Endometrium (tissue), 2 donors: ENCODE measurements at regions not wholly inside any gene's neighbourhood (a gene's known extent, or its start where the extent isn't known, plus 50 kb on each side); places are given as distances from the start of the nearest gene placed in this dataset.

ENCODE experiments used
- FAIRE-seq: peaks from 2 replicates; lab custom pipeline; 2012; peaks lifted over from hg19 to GRCh38; lab: Jason Lieb, UNC
- donor health status: control.
- donor health status: control.

DNA sequence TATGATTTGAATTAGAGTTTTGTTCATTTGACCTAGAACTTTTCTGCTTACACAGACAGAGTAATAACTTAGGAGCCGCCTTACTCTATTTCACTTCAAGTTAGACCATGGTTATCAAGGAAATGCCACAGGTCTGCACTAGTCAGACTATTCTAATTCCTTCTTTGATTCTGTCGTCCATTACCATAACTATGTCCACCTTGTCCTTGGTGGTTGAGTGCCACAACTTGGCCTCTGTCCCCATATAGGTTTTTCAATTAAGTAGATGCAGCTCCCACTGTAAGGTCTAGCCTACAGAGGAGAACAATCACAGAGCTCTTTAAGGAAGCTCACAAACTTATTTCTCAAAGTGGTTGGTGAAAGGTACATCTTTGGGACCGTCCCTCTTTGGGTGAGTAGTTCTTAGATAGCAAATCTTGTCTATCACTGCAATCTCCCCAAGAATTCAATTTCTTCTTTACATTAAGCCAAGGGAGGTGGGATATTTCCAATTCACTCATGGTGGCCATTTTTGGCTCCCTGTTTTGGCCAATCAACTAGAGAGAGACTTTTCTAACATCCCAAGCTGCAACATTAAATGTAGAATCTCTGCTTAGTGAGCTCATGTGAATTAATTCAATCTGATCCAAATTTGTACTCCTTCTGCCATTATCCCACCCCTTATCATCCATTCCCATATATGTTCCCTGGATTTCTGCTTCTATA lies 434.6 kb downstream of the ADAMTS20 start:
- no peak for FAIRE-seq

GRCh38 chr12:43115441-43116160 lies 436.4 kb downstream of the ADAMTS20 start:
- no peak for FAIRE-seq

GRCh38 chr12:43114316-43114715 lies 437.7 kb downstream of the ADAMTS20 start:
- FAIRE-seq = no peak

- no peak for FAIRE-seq
Observed at GRCh38 chr12:43113616-43114015, 438.4 kb downstream of the ADAMTS20 start.

- FAIRE-seq = peak; percentile 53
Observed at GRCh38 chr12:43113135-43113534, 438.9 kb downstream of the ADAMTS20 start.

GRCh38 chr12:43112101-43112920 lies 439.7 kb downstream of the ADAMTS20 start:
- FAIRE-seq = no peak

- no peak for FAIRE-seq
Observed at GRCh38 chr12:43111608-43112007, 440.4 kb downstream of the ADAMTS20 start.

GRCh38 chr12:43109631-43110345 lies 442.2 kb downstream of the ADAMTS20 start:
- no peak for FAIRE-seq

GRCh38 chr12:43108656-43109055 lies 443.3 kb downstream of the ADAMTS20 start:
- no peak for FAIRE-seq

- peak; percentile 88 for FAIRE-seq
Observed at GRCh38 chr12:43107026-43107775, 444.8 kb downstream of the ADAMTS20 start.

- no peak for FAIRE-seq
Observed at GRCh38 chr12:43106355-43106754, 445.6 kb downstream of the ADAMTS20 start.

- no peak for FAIRE-seq
Observed at GRCh38 chr12:43105426-43105981, 446.5 kb downstream of the ADAMTS20 start.

DNA sequence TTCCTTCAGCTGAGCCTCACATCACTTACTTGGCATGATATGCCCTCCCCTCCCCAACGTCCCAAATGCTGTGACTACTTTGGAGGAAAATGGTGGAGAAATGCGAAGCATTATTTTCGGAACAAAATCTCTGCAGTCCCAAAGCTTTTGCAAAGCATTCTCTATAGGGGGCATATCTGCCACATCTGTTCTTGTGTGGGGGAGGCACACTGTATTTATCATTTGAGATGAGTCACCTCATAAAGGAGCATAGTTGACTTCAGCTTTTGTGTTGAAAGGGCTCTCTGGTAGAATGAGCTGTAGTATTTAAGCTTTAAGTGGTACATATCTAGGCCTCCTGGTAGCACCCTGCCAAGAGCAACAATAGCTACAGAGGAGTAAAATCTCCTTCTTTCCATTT lies 447.5 kb downstream of the ADAMTS20 start:
- no peak for FAIRE-seq

DNA sequence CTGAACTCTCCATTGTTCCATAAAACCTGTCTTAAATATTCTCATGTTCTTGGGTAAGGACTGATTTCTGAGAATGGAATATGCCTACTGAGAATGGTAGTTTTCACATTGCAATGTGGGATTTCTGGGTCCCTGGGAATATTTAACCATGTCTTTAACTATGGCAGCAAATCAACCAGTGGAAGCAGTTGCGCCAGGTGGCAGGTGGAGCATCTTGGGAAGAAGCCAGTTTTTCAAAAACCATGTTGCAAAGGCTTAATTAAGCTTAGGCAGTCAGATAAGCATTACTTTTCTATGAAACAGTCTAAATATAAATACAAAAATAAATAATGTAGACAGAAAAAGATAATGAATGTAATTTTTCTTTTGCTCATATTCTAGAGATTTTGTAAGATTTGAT lies 448.1 kb downstream of the ADAMTS20 start:
- FAIRE-seq = no peak

- no peak for FAIRE-seq
Observed at GRCh38 chr12:43102546-43103264, 449.3 kb downstream of the ADAMTS20 start.

- no peak for FAIRE-seq
Observed at GRCh38 chr12:43100231-43100630, 451.8 kb downstream of the ADAMTS20 start.

GRCh38 chr12:43099691-43100163 lies 452.3 kb downstream of the ADAMTS20 start:
- FAIRE-seq = no peak

GRCh38 chr12:43098766-43099550 lies 453.0 kb downstream of the ADAMTS20 start:
- FAIRE-seq = no peak

DNA sequence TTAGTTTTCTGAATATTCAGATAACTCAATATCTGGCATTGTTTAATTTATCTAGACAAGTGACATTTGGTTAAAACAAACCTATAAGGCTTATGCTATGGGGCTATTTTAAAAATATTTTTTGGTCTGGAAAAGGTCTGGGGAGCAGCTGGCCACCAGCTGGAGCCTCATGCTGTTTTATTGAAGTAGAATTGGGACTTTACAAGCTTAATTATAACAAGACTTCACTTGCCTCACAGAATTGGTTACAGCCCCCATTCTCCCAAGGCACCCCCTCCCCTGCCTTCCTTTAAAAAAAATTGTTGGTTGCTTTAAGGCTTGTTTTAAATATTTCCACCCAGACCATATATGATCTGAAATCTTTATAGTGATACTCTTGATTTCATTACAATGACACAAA lies 453.9 kb downstream of the ADAMTS20 start:
- no peak for FAIRE-seq
